IPS-20b (cell line): ENCODE measurements at regions not wholly inside any gene's neighbourhood (a gene's known extent, or its start where the extent isn't known, plus 50 kb on each side); places are given as distances from the start of the nearest gene placed in this dataset.

Source experiments
- H3K27ac ChIP-seq: one replicate; pipeline ENCODE4 v1.5.1; 2013; ENCODE audit warnings: low read length
- H3K27me3 ChIP-seq: 2 replicates; pipeline ENCODE4 v1.6.1; 2013; ENCODE audit warnings: mild to moderate bottlenecking, low read length, inconsistent platforms; ENCODE audit not compliant: insufficient read depth
- H3K36me3 ChIP-seq: 2 replicates; pipeline ENCODE4 v1.6.1; 2013; ENCODE audit warnings: low read depth, mild to moderate bottlenecking, inconsistent platforms, low read length, moderate library complexity; ENCODE audit not compliant: insufficient read depth
- H3K4me1 ChIP-seq: 2 replicates; pipeline ENCODE4 v1.6.1; 2013; ENCODE audit warnings: mild to moderate bottlenecking, control low read depth, inconsistent platforms, low read length, moderate library complexity; ENCODE audit not compliant: insufficient read depth
- H3K4me3 ChIP-seq: 2 replicates; pipeline ENCODE4 v1.5.1; 2013; ENCODE audit warnings: mild to moderate bottlenecking, low read length, inconsistent platforms
- H3K9ac ChIP-seq: 2 replicates; pipeline ENCODE4 v1.6.1; 2013; ENCODE audit warnings: low read depth, mild to moderate bottlenecking, inconsistent platforms, low read length, moderate library complexity
- H3K9me3 ChIP-seq: 2 replicates; pipeline ENCODE4 v1.6.1; 2013; ENCODE audit warnings: mild to moderate bottlenecking, low read depth, low read length, inconsistent platforms; ENCODE audit not compliant: insufficient read depth

DNA sequence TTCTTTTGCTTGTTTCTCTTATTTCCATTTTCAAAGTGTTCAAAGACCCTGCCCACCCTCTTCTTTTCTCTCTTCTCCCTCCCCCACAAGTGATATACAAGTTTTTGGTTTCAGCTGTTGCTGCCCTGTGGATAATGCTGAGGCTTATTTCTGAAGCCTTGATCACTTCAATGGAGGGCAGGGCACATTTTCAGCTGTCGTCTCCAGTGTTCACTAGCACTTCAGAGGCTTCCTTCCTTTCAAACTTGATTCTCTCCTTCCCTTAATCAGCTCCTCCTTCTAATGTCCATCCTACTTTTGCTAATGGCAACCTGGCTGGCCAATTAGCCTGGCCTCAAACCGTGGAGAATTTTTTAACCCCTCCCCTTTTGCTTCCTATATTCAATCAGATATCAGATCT, 435.7 kb upstream of the RUNX1 start:
- Histone ChIP-seq H3K27ac (no peak overlapping the region), H3K9me3 (peaks cover 3% of the 10 kb centered on the region), H3K4me3 (no peak overlapping the region), H3K4me1 (no peaks in the 10 kb centered on the region), H3K9ac (no peak overlapping the region), H3K27me3 (no peaks in the 10 kb centered on the region), H3K36me3 (no peaks in the 10 kb centered on the region)

DNA sequence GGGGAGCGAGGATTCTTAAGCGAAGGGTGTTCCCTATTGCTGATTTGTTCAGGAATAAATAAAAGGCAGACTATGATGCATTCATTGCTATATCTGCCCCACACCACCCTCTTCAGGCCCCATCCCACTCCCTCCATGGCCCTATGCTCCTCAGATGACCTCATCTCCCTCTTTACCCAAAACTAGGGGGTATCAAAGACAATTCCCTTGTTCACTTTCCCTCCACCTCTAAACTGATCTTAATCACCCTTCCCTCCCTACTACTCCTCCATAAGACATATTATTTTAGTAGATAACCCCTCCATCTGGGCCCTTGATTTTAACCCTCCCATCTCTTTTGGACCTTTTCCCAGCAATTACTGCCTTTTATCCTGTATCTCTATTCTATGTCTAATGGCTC, 434.9 kb upstream of the RUNX1 start:
- no peaks in the 10 kb centered on the region for H3K27me3 ChIP-seq
- no peak overlapping the region for H3K27ac ChIP-seq
- H3K4me1 ChIP-seq: no peaks in the 10 kb centered on the region
- peaks cover 10% of the 10 kb centered on the region for H3K9me3 ChIP-seq
- no peak overlapping the region for H3K9ac ChIP-seq
- no peak overlapping the region for H3K4me3 ChIP-seq
- H3K36me3 ChIP-seq: no peaks in the 10 kb centered on the region

- Histone ChIP-seq H3K9ac (no peak overlapping the region), H3K9me3 (peaks cover 14% of the 10 kb centered on the region), H3K4me1 (no peaks in the 10 kb centered on the region), H3K36me3 (no peaks in the 10 kb centered on the region), H3K4me3 (no peak overlapping the region), H3K27me3 (no peaks in the 10 kb centered on the region), H3K27ac (no peak overlapping the region)
These were observed 434.0 kb upstream of the RUNX1 start for GRCh38 chr21:35482933-35483662.

GRCh38 chr21:35482096-35482495, 433.0 kb upstream of the RUNX1 start:
- no peak overlapping the region for H3K9ac ChIP-seq
- peaks cover 14% of the 10 kb centered on the region for H3K9me3 ChIP-seq
- H3K27me3 ChIP-seq: no peaks in the 10 kb centered on the region
- H3K27ac ChIP-seq: no peak overlapping the region
- H3K36me3 ChIP-seq: no peaks in the 10 kb centered on the region
- no peak overlapping the region for H3K4me3 ChIP-seq
- no peaks in the 10 kb centered on the region for H3K4me1 ChIP-seq

GRCh38 chr21:35481005-35481404, 431.9 kb upstream of the RUNX1 start:
- Histone ChIP-seq H3K27ac (no peak overlapping the region), H3K9ac (no peak overlapping the region), H3K4me3 (no peak overlapping the region), H3K9me3 (peaks cover 14% of the 10 kb centered on the region), H3K27me3 (no peaks in the 10 kb centered on the region), H3K4me1 (peaks cover 6% of the 10 kb centered on the region; the same call in 1 of the 2 replicates), H3K36me3 (no peaks in the 10 kb centered on the region)

DNA sequence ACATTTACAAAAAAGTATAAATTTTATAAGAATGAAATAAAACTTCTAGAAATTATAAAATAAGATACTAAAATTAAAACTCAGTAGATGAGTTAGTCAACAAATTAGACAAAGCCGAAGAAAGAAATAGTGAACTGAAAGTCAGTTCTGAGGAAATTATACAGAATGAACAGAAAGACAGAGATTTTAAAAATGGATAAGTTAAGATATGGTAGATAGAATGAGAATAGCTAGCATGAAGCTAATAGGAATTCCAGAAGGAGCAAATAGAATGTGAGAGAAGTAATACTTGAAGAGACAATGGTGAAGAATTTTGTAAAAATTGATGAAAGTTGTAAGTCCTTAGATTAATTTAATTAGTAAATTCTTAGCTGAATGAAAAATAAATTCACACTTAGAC, 430.4 kb upstream of the RUNX1 start:
- peaks cover 11% of the 10 kb centered on the region; the same call in 1 of the 2 replicates for H3K4me1 ChIP-seq
- H3K27ac ChIP-seq: no peak overlapping the region

DNA sequence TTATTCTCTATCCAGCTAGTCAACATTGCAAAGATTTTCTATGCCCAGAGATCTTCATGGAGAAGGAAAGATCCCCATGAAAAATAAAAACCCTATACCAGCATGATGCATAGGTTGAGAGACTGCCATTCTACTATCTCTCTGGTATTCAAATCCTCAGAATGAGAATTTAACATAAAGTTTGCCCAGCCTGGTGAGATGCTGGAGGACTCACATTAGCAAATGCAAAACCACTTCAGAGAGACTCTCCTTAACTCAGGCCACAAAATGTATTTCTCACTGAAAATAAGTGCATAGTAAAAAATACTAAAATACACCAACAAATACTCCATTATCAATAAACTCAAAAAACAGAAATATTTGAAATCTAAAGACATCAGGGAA, 430.0 kb upstream of the RUNX1 start:
- peaks cover 13% of the 10 kb centered on the region; the same call in 1 of the 2 replicates for H3K4me1 ChIP-seq
- no peaks in the 10 kb centered on the region for H3K27me3 ChIP-seq
- H3K27ac ChIP-seq: no peak overlapping the region
- peaks cover 14% of the 10 kb centered on the region for H3K9me3 ChIP-seq
- no peaks in the 10 kb centered on the region for H3K36me3 ChIP-seq
- H3K4me3 ChIP-seq: no peak overlapping the region
- no peak overlapping the region for H3K9ac ChIP-seq

More for the DNA sequence above, 430.4 kb upstream of the RUNX1 start:
- Histone ChIP-seq H3K27me3 (no peaks in the 10 kb centered on the region), H3K36me3 (no peaks in the 10 kb centered on the region), H3K9ac (no peak overlapping the region), H3K4me3 (no peak overlapping the region), H3K9me3 (peaks cover 14% of the 10 kb centered on the region)

GRCh38 chr21:35478161-35479064, 429.3 kb upstream of the RUNX1 start:
- Histone ChIP-seq H3K36me3 (no peaks in the 10 kb centered on the region), H3K9ac (no peak overlapping the region), H3K27me3 (no peaks in the 10 kb centered on the region), H3K4me3 (no peak overlapping the region), H3K27ac (no peak overlapping the region), H3K4me1 (peaks cover 13% of the 10 kb centered on the region; the same call in 1 of the 2 replicates), H3K9me3 (peaks cover 14% of the 10 kb centered on the region)

DNA sequence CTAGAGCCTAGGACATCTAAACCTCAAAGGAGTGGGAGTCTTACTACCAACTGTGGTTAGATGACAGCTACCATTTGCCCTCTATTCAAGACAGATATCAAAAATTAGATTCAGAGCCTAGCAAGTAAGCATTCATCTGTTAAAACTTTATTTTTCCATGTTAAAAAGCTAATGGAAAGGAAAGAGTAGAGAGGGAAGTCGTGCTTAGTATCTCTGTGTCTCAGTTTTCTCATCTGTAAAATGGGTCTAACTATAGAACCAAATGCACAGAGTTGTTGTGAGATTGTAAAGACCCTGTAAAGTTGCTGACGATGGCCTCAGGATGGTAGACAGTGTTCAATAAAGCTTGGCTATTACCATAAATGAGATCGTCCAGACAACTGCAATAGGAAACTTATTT, 428.5 kb upstream of the RUNX1 start:
- Histone ChIP-seq H3K27me3 (no peaks in the 10 kb centered on the region), H3K9me3 (peaks cover 14% of the 10 kb centered on the region), H3K4me3 (no peak overlapping the region), H3K27ac (no peak overlapping the region), H3K36me3 (no peaks in the 10 kb centered on the region), H3K9ac (no peak overlapping the region), H3K4me1 (peaks cover 13% of the 10 kb centered on the region; the same call in 1 of the 2 replicates)

DNA sequence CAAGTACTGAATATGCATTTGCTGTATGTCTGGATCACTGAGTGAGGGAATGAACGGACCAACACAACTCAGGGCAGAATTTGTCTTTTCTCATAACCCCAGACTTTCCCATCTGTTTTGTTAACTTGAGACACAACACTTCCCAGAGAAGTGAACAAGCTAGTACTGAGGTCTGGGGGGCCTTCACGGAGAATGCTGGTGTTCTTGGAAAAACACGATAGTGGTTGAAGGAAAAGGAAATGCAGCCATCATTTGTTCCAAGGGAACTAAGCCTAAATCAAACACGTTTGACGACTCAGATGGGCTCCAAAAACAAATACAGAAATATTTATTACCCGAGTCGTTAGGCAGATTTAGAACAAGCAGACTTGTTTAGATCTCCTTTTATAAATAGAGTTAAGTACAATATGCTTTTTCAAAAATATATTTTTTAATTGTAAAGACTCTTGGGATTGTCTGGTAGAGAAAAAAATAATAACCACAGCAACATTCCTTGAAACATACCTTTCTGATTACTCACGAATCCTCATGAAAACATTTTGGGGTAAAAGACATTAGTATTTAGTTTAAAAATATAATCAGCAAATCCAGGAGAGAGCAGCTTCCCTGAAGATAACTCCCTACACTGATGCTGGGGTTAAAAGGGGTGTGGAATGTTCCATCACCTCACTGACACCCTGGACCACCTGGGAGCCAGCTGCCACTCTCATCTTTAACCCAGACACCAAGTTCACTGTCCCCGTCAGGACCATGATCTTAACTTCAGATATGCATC, 427.7 kb upstream of the RUNX1 start:
- H3K9ac ChIP-seq: no peak overlapping the region
- no peaks in the 10 kb centered on the region for H3K27me3 ChIP-seq
- H3K9me3 ChIP-seq: peaks cover 14% of the 10 kb centered on the region
- no peak overlapping the region for H3K27ac ChIP-seq
- H3K4me1 ChIP-seq: peaks cover 13% of the 10 kb centered on the region; the same call in 1 of the 2 replicates
- H3K4me3 ChIP-seq: no peak overlapping the region
- H3K36me3 ChIP-seq: no peaks in the 10 kb centered on the region

DNA sequence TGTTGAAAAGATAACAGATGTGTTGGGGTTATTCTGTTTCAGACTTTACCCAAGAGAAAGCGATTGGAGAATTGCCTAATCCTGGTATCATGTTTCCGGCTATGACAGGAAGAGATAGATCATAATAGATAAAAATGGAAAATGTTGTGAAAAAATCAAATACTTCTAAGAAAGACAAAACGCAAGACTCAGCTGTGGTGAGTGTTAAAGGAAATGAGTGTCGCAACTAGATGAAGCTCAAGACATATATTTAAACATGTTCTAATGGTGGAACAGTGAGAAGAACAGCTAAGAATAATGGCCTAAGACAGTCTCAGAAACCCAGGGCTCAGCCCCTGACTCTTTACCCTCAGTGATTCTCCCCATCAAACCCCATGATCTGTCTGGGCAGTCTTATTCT, 426.7 kb upstream of the RUNX1 start:
- H3K4me3 ChIP-seq: no peak overlapping the region
- peaks cover 22% of the 10 kb centered on the region for H3K4me1 ChIP-seq
- H3K36me3 ChIP-seq: no peaks in the 10 kb centered on the region
- no peak overlapping the region for H3K9ac ChIP-seq
- H3K9me3 ChIP-seq: peaks cover 14% of the 10 kb centered on the region
- H3K27me3 ChIP-seq: no peaks in the 10 kb centered on the region
- no peak overlapping the region for H3K27ac ChIP-seq
